ENCODE measurements at regions not wholly inside any gene's neighbourhood (a gene's known extent, or its start where the extent isn't known, plus 50 kb on each side); places are given as distances from the start of the nearest gene placed in this dataset.

- Histone ChIP-seq H3K4me1 (no peaks in the 10 kb centered on the region), H3K4me3 (peak overlapping the region in 2 of 12 donors; percentile 4 to 5), H3K27ac (no peak overlapping the region), H3K27me3 (peaks cover 0 to 15% (median 0%) of the 10 kb centered on the region in 9 donors), H3K36me3 (no peaks in the 10 kb centered on the region), H3K9me3 (peaks cover 0 to 10% (median 0%) of the 10 kb centered on the region in 12 donors)
- ATAC-seq (no peak), DNase-seq (no peak)
- TF ChIP-seq CTCF (IDR thresholded peaks at IDR 0.05) (no peak), POLR2A (IDR thresholded peaks at IDR 0.05) (no peak)
- intact Hi-C loops (cut with DNase I), result loop anchor here in 1 of 10 donors (10.0 kb wide), 1 partner anchor 62 kb away; no protein-coding TSS in a partner anchor
- WGBS, 4 donors, result 21 to 29% (median 24%) methylated on average over 9 to 19 of the region's 19 CpGs
These were observed 289.7 kb downstream of the PBX3 start for GRCh38 chr9:126036881-126037291.

GRCh38 chr9:126038790-126039189 lies 287.8 kb upstream of the MVB12B start:
- intact Hi-C loops (cut with DNase I), result loop anchor here in 1 of 10 donors (10.0 kb wide), 1 partner anchor 64 kb away; no protein-coding TSS in a partner anchor
- DNase-seq, result no peak
- peaks cover 0 to 8% (median 0%) of the 10 kb centered on the region in 9 donors for H3K27me3 ChIP-seq

GRCh38 chr9:126043681-126044080 lies 282.9 kb upstream of the MVB12B start:
- no peaks in the 10 kb centered on the region for H3K4me1 ChIP-seq
- no peak for DNase-seq
- H3K27ac ChIP-seq, result no peak overlapping the region
- H3K9me3 ChIP-seq, result peaks cover 0 to 50% (median 20%) of the 10 kb centered on the region in 12 donors
- no peak for ATAC-seq
- no peak overlapping the region for H3K4me3 ChIP-seq
- TF ChIP-seq POLR2A (IDR thresholded peaks at IDR 0.05), result no peak
- TF ChIP-seq CTCF (IDR thresholded peaks at IDR 0.05), result no peak
- H3K36me3 ChIP-seq, result no peaks in the 10 kb centered on the region
- H3K27me3 ChIP-seq, result peaks cover 0 to 6% (median 0%) of the 10 kb centered on the region in 9 donors
- intact Hi-C loops (cut with DNase I), result no loop called here
- 56 to 73% (median 64%) methylated on average over 4 of the region's 4 CpGs for WGBS, 4 donors

More at GRCh38 chr9:126038790-126039189, 287.8 kb upstream of the MVB12B start:
- H3K4me3 ChIP-seq, result no peak overlapping the region
- no peaks in the 10 kb centered on the region for H3K36me3 ChIP-seq
- peaks cover 0 to 27% (median 12%) of the 10 kb centered on the region in 12 donors for H3K9me3 ChIP-seq
- no peak overlapping the region for H3K27ac ChIP-seq
- H3K4me1 ChIP-seq, result no peaks in the 10 kb centered on the region
- no peak for ATAC-seq
- TF ChIP-seq POLR2A (IDR thresholded peaks at IDR 0.05), result no peak
- no peak for TF ChIP-seq CTCF (IDR thresholded peaks at IDR 0.05)
- WGBS, 4 donors, result 69 to 73% (median 72%) methylated on average over 6 of the region's 6 CpGs

GRCh38 chr9:126049088-126049487 lies 277.5 kb upstream of the MVB12B start:
- Histone ChIP-seq H3K4me1 (no peaks in the 10 kb centered on the region), H3K4me3 (no peak overlapping the region), H3K9me3 (peaks cover 0 to 24% (median 7%) of the 10 kb centered on the region in 12 donors), H3K27me3 (peaks cover 0 to 31% (median 2%) of the 10 kb centered on the region in 9 donors), H3K27ac (no peak overlapping the region), H3K36me3 (no peaks in the 10 kb centered on the region)
- TF ChIP-seq POLR2A (IDR thresholded peaks at IDR 0.05), result no peak
- WGBS, 4 donors, result 48 to 70% (median 64%) methylated on average over 4 to 8 of the region's 8 CpGs
- no peak for ATAC-seq
- DNase-seq, result no peak
- intact Hi-C loops (cut with DNase I), result no loop called here
